NCI-H2227 treated with DMSO at 0.1 percent for 48 hours (cell line): ENCODE measurements at regions not wholly inside any gene's neighbourhood (a gene's known extent, or its start where the extent isn't known, plus 50 kb on each side); places are given as distances from the start of the nearest gene placed in this dataset.

Experiments
- DNase-seq: peaks from one replicate; lab custom pipeline; 2025; lab: John Stamatoyannopoulos, UW

DNA sequence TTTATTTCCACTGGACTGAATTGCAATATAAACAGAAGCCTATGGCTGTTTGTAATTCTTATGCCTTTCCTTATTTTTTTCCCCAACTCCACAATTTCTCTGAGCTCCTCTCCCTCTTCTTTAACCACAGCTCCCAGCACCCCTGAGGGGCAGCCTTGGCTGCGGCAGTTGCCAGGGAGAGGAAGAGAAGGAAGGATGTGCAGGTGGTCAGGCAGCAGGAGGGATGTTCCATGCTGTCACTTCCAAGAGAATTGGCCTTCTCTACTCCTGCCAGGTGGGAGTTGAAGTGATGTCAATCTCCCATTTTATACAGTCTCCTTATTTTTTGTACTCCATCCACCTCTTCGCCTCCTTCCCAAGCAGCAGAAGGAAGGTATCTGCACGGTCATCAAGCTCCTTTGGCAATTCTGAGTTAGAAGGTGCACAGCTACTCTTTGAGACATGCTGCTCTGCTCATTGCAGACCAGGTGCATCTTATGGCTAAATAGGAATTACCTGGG lies 343.3 kb upstream of the RPS6KA3 start:
- no peak for DNase-seq

DNA sequence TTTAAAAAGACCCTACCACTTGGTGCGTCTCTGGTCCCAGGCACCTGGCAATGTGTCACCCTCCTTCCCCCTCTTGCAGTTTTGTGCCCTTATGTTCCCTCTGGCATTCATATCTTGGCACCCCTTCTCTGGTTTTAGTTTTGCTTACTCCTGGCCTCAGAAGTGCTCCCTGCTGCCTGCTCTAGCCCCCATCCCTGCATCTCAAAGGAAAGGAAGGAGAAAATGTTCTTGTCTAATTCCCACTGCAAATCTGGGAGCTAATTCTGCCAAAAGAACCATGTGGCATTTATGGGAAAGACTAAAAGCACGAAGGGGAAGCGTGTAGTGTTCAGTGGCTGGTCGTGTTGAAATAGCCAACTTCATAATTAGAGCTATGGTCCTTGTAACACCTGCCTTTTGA lies 340.1 kb upstream of the RPS6KA3 start:
- DNase-seq, result no peak

DNA sequence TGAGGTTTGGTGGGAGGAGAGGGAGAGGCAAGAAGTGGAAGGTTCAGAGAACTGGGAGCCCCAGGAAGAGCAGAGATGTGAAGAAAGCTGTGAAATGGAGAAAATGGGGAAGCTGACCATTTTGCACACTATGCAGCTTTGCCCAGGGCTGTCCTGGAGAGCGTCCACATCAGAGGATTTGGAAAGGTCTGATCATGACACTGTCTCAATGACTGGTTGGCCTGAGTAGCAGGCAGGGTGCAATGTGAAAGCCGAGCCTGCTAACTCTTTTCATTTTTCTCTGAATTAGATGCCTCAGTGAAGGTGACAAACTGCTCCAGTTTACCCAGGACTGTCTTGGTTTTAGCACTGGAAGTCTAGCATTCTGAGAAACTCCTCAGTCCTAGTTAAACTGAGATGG lies 330.1 kb upstream of the RPS6KA3 start:
- no peak for DNase-seq

DNA sequence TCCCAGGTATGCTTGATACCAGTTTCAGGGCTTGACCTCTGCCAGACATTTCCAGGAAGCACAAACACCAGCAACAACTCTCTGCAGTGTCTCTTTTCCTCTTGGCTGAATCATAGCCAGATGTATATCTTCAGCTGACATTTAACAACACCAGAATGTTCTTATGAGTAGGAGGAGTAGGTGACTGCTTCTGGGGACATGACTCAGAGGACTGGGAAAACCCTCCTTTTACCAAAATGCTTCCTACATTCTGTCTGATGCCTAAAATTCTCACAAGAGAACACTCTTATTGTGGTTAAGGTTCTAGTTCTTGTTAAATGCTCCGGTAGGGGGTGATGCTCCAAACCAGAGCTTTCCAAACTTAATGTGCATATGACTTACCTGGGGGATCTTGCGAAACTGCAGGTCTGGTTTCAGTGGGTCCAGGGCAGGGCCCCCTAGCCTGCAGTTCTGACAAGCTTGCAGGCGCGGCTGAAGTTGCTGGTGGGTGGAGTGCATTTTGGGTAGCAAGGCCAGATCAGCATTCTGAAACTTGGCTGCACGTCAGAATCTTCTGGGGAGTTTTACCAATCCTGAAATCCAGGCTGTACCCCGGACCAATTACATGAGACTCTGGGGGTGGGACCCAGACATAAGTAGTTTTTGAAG lies 329.3 kb upstream of the RPS6KA3 start:
- no peak for DNase-seq

DNA sequence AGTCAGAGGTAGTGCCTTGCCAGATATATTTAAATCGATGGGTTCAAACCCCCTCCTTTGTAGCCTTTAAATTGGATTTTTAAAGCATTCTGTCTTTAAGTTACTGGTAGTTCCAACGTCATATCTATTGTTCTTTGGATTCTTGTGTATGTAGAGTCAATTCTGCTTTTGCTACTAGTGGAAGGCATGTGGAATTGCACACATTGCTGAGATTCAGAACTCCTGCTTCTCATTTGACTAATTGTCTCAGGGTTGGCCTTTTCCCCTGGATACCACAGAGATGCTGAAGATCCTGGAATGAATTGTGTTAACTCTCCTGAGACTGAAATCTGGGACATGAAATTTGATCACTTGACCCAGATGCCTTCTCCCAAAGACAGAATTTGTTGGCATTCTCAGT lies 328.3 kb upstream of the RPS6KA3 start:
- no peak for DNase-seq

DNA sequence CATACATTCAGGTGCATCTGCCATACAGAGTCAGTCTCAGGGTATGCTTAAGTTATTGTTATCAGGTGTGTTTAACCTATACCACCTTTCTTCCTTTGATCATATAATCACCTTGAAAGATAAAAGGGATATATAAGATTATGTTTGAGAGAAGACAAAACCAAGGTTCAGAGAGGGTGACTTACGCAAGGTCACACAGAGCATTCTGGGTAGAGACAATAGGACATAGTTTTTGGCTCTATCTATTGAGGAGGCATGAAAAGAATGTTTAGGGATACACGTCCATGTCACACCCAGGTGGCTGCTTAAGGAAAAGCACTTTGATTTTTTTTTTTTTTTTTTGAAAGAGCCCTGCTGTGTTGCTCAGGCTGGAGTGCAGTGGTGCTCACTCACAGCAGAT lies 327.1 kb upstream of the RPS6KA3 start:
- no peak for DNase-seq

DNA sequence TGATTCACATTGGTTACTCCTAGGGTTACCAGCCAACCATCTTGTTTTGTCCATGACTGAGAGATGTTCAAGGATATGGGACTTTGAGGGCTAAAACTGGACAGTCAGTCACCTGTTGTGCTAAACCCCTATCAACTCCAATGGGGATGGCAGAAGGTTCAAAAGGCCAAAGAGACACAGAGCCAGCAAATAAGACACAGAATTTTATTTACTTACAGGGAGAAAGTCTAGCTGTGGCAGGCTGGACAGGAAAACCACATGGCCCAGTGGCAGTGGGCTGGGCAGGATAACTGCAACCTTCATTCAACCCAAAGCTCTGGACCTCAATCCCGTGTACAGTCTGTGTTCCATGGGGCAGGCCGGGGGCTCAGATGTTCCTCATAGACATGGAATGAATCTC lies 326.7 kb upstream of the RPS6KA3 start:
- DNase-seq, result no peak

DNA sequence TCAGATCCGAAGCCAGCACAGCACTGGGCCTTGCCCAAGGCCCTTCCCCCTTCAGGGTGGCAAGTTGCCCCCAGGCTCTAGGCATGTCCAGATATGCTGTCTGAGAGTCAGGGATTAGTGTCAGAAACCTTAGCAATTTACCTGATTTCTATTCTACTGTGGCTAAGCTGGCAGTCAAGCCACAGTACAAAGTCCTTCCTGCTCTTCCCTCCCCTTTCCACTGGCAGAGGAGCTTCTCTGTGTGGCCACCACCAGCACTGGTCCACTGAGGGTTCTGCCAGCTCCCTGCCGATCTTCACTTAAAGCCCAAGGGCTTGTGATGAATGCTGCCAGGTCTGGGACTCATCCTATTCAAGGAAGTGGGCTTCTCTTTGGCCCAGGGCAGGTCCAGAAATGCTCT lies 324.5 kb upstream of the RPS6KA3 start:
- DNase-seq, result no peak

DNA sequence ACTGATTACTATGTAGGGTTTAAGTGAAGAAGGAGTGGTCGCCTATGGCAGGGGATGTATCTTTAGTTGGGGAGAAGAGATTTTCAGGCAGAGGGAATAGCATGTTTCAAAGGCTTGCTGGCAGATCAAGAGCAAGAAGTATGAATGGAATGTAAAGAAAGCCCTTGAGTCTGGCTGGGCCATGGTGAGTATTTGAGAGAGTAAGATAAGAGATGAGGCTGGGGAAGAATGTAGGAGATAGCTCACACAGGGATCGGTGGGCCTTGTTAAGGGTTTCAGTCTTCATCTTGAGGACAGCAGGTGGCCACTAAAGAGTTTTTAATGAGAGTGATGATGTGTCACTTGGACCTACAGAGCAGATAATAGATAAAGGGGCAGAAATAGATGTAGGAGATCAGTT lies 319.1 kb upstream of the RPS6KA3 start:
- DNase-seq, result no peak

DNA sequence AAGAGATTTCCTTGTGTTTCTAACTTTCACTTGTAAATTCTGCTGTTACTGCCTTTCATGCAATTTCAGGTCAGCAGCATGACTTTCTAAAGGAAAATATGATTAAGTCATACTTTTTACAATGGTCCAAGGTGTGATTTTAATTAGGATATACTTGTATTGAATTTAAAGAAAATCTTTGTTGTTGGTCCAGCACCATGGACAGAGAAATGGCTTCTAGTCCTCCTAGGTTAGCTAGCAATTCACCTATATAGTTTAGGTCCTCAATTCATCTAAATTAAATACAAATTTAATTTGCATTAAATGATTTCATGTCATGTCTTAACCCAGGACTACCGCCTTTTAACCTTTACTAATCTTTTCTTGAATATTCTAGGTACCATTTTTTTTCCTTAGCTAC lies 304.9 kb upstream of the RPS6KA3 start:
- DNase-seq, result no peak

DNA sequence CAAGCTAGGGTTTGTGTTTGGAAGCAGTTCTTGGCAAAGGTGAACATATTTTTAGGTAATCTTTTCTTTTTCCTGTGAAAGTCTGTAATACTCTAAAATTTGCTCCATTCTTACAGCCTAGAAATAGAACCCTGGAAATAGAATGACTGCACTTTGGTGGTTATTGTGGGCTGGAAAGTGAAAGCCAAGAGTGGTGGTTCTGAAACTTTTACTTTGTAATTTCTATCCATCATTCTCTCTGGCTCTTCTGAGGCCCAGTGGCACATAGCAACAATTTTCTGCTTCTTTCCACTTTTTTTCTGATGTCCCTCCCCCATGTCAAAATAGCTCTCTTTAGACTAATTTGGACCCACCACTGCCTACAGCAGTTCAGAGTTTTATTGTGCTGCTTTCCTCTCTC lies 300.4 kb upstream of the RPS6KA3 start:
- DNase-seq, result no peak

DNA sequence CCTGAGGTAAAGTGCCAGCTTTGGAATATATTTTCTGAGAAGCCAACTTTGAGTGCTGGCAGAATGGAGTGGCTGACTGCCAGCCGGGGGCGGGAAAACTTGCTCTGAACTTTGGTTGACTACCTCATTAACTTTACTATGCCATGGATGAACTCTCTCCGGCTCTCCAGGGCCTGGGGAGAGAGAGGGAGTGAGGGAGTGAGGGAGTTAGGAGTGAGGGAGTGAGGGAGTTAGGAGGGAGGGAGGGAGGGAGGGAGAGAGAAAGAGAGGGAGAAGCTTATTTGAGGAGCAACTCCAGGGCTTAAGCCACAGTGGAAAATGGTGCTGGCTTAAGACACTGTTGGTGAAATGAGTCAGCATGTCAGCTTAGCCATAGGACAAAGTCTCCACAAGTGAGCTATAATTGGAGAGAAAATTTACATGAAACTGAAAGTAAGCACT lies 280.9 kb upstream of the RPS6KA3 start:
- DNase-seq, result no peak

DNA sequence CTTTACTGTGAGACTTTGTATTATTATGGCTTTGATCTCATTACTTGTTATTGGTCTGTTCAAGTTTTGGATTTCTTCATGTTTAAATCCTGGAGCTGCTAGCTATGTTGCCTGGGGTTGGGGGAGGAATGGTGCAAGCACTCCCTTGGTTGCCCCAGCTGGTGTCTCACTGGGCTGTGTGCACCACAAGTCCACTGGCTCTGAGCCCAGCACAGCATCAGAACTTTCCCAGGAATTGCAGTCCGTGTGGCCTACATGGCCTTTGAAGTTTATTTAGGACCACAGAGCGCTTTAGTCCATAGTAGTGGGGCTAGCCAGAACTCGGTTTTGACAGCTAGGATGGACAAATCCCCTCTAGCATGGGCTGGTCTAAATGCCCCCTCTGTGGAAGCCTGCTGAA lies 278.8 kb upstream of the RPS6KA3 start:
- no peak for DNase-seq

DNA sequence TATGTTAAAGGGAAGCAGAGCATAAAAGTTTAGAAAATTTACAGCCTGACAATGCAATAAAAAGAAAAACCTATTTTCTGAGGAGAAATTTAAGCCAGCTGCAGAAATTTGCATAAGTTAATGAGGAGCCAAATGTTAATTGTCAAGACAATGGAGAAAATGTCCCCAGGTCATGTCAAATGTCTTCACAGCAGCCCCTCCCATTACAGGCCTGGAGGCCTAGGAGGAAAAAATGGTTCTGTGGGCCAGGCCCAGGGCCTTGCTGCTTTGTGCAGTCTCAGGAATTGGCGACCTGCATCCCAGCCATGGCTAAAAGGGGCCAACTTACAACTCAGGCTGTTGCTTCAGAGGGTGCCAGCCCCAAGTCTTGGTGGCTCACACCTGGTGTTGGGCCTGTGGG lies 275.4 kb upstream of the RPS6KA3 start:
- no peak for DNase-seq

DNA sequence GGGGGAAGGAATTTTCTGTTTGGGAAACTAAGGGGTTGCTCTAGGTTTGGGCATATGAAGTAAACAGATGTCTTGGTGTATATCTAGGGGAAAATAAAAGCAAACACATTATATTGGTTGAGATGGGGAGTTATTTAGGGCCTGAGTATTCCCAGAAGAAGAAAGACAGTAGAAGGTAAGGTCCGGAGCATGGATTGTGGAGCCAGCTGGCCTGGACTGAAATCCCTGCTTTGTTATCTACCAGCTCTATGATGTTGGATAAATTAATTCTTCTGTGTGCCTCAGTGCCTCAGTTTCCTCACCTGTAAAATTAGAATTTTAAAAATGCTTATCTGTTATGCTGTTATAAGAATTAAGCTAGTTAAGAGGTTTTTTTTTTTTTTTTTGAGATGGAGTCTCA lies 272.3 kb upstream of the RPS6KA3 start:
- DNase-seq, result no peak

DNA sequence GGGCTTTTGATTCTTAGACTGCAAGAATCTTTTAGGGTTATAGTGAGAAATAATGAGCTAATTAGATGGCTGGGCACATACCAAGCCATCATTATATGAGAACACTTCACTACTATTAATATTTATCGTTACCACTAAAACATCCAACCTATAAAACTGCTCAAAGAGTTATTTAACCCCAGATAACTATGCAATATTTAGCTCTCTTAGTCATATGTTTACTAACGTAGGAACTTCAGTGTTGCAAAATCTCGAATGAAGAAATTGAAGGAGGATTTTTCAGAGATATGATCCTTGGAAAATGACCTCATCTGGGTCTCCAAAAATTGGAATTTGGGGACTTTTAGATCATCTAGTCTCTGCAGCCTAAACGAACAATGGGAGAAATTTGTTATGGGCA lies 265.0 kb upstream of the RPS6KA3 start:
- DNase-seq, result no peak

DNA sequence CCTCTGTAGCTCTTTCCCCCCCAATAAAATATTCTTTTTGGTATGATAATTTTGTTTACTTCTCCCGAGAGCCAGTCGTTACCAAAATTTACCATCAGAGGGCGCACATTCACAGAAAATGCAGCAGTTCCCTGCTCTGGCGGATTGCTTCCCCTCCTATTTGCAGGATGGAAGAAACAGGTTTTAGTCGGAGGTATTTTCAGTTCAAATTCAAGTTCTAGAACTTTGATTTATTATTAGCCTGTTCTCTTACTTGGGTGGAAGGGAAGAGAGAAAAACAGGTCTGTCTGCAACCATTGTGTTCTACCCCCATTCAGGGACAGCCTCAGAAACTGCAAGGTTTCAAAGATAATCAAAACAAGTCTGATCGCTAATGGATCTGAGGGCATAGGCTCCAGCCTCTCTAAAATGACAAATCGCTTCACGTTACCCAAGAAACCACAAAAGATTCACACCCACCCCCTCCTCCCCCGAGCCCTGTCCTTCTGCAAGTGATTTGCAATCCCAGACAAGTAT lies 263.8 kb upstream of the RPS6KA3 start:
- DNase-seq, result peak; percentile 90

DNA sequence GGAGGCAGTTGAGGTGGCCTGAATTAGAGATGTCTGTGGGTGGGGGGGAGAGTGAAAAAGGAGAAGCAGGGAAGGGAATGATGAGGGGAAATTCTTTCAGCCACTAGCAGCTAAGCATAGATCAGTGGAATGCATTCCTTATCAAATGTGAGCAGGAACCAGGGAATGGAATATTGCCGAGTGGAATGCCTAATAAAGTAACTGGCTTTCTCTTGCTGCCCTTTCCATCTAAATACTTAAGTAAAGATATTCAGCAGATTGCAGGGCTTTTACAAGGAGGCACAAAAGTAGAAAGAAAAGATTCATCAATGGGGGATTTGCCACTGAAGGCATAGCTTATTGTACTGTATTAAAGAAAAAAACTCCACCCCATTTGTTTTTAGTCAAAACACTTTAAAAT lies 263.0 kb upstream of the RPS6KA3 start:
- DNase-seq, result no peak

DNA sequence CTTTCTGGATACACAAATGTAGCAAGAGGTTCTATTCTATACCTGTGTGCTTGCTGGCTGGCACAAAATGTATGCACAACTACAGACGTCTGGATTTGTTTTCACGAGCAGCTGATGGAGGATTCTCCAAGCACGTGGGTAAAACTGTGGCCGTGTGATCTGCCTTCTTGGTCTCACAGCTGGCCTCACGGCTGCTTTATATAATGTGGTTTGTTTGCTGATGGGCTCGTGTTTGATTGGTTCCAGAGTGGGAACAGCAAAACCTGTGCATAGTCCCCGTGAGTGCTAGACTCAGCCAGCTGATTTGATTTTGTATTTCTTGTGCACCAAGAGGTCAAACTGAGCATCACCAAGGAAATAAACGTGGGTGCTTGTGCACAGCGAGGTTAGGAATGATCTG lies 262.6 kb upstream of the RPS6KA3 start:
- no peak for DNase-seq

DNA sequence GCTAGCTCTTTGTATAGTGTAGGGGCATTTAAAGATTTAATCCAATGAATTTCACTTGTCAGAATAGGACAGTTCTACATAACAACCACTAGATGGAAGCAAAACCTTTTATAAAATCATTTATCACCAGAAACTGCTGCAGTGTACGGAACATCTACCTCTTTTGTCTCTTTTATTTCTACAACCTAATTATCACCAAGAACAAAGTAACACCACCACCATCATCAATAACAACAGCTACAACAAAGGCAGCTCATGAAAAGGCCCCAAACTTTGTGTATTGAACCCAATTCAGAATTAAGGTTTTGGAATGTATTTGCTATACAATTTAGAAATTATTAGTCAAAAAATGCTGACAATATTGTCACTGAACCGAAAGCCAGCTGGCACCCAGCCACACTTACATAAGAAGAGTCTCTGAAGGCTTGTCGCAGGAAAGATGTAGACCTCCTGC lies 260.9 kb upstream of the RPS6KA3 start:
- peak; percentile 83 for DNase-seq

DNA sequence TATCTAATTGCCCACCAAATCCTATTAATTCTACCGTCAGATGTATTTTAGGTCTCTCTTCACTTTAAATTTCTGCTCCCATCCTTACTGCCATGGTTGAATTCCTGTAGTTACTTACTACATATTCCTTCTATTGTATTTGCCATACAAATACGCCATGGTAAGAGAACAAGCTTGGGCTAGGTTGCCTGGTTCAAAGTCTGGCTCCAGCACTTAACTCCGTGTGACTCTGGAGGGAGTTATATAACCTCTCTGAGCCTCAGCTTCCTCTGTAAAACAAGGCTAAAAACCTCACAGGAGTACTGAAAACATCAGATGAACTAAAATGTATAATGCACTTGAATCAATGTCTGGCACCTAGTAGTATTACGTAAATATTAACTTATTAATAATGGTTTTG lies 260.3 kb upstream of the RPS6KA3 start:
- no peak for DNase-seq

DNA sequence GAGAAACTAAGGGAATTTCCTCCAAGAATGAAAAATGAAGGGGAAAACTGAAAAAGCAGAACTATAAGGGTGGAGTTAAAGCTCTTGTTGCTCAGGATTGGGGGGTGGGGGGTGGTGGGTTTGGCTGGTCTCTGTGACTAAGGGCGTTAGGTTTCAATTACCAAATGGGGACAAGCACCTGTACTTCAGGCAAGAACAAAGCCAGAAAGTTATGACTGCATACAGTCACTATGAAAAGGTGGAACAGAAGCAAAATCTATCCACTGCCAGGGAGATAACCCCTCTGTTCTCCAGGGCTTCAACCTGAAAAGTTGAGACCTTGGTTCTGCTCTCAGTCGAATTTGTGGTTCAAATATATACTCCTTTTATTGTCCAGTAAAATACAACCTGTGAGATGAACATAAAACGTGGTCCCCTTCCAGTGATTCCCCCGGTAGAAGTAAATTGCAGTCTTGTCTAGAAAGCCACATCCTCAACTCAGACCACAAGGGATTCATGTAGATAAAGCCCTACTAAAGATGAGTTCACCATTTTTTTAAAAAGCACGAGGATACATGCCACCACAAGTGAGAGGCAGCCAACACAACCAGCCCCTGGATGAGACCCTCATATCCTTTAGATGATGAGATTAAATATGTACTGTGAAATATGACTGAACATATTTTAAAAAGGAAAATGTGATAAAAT lies 257.1 kb upstream of the RPS6KA3 start:
- DNase-seq, result no peak

DNA sequence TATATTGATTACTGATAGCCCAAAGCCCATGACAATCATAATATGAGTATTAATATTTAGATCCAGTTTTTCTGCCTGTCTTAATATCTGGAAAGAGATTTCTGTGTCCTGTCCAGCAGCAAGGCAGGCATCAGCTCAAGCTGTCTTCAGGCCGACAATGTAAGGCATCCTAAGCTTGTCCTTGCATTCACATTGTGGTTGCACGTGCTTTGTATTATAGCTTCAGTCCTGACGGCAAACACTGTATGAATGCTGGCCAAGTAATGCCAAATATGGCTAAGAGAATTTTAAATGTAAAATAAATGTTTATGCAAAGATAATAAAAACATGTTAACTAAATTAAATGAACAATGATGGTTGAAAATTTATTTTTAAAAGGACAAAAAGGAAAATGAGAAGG lies 255.7 kb upstream of the RPS6KA3 start:
- DNase-seq, result no peak

DNA sequence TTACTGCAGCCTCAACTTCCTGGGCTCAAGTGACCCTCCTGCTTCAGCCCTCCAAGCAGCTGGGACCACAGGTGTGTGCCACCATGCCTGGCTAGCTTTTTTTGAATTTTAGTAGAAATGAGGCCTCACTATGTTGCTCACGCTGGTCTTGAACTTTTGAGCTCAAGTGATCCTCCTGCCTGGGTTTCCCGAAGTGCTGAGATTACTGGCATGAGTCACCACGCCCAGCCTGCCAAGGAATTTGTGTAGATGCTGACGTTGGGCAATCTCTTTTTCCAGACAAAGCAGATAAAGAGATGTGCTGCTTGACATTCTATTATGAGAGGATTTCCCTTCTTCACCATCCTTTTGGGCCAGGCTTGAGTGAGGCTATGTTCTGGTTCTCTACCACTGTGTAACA lies 254.5 kb upstream of the RPS6KA3 start:
- no peak for DNase-seq
